ENCODE measurements at regions not wholly inside any gene's neighbourhood (a gene's known extent, or its start where the extent isn't known, plus 50 kb on each side); places are given as distances from the start of the nearest gene placed in this dataset.
"Not testable (repeated sequence)": the region's sequence is repeated elsewhere in the genome, so short reads cannot be mapped to it uniquely, and the experiment has no call there.

DNA sequence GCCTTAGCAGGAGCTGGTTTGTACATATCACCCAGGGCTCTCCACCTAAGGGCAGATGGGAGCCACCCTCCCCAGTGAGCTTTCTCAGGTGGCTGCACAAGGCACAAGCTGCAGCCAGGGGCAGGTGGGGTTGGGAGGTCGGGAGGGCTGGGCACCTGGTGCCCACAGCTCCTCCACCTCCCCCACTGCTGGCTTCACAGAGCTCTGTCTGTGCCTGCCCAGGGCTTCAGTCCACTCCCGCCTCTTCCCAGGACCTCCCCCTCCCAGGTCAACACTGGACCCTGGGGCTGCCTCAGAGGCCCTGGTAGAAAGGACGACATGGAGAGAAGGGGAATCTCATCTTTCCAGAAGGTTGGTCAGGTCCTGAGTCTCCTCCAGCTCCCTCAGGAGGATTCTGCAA, 55.6 kb upstream of the GOLGA6L6 start:
- TF ChIP-seq CTCF, POLR2AphosphoS5 (IDR thresholded peaks at IDR 0.05): not testable (repeated sequence)
